D721Med (cell line): ENCODE measurements at regions not wholly inside any gene's neighbourhood (a gene's known extent, or its start where the extent isn't known, plus 50 kb on each side); places are given as distances from the start of the nearest gene placed in this dataset.

Experiments used
- DNase-seq: peaks from one replicate; pipeline ENCODE4 v3.0.0; 2011; ENCODE audit warnings: low spot score; ENCODE audit not compliant: insufficient read length
- FAIRE-seq: peaks from 2 replicates; lab custom pipeline; 2011; peaks lifted over from hg19 to GRCh38; lab: Jason Lieb, UNC
- CTCF ChIP-seq: IDR thresholded peaks from 2 replicates; pipeline ENCODE4 v1.5.1; 2012; ENCODE audit warnings: mild to moderate bottlenecking, control low read depth; ENCODE audit not compliant: insufficient read depth; ENCODE audit errors: missing control alignments

- TF ChIP-seq CTCF = no peak
- no peak for DNase-seq
- FAIRE-seq = no peak
Measured at GRCh38 chr3:87132801-87133200, 94.3 kb upstream of the CHMP2B start.

GRCh38 chr3:87128006-87128405, 99.1 kb upstream of the CHMP2B start:
- DNase-seq = no peak
- FAIRE-seq = no peak
- TF ChIP-seq CTCF = no peak

- no peak for FAIRE-seq
- TF ChIP-seq CTCF = no peak
- no peak for DNase-seq
Measured at GRCh38 chr3:87127281-87127680, 99.8 kb upstream of the CHMP2B start.

GRCh38 chr3:87126321-87126720, 100.8 kb upstream of the CHMP2B start:
- no peak for FAIRE-seq
- TF ChIP-seq CTCF = no peak
- no peak for DNase-seq

GRCh38 chr3:87125116-87125515, 102.0 kb upstream of the CHMP2B start:
- DNase-seq (no peak), FAIRE-seq (no peak)
- no peak for TF ChIP-seq CTCF

- TF ChIP-seq CTCF = no peak
- no peak for DNase-seq
- FAIRE-seq = no peak
Measured at GRCh38 chr3:87122766-87123165, 104.3 kb upstream of the CHMP2B start.

GRCh38 chr3:87121856-87122255, 105.3 kb upstream of the CHMP2B start:
- no peak for TF ChIP-seq CTCF
- DNase-seq = no peak
- FAIRE-seq = no peak
